NCI-H2171 (cell line): ENCODE measurements at regions not wholly inside any gene's neighbourhood (a gene's known extent, or its start where the extent isn't known, plus 50 kb on each side); places are given as distances from the start of the nearest gene placed in this dataset.

Experiments used
- DNase-seq: peaks from one replicate; lab custom pipeline; 2025; lab: John Stamatoyannopoulos, UW

- no peak for DNase-seq
Measured at GRCh38 chr6:4291453-4292403, 156.4 kb upstream of the ECI2 start.

GRCh38 chr6:4289770-4290320, 154.5 kb upstream of the ECI2 start:
- DNase-seq = no peak

- DNase-seq = no peak
Measured at GRCh38 chr6:4287811-4288244, 152.5 kb upstream of the ECI2 start.

- DNase-seq = no peak
Measured at GRCh38 chr6:4287372-4287771, 152.0 kb upstream of the ECI2 start.

GRCh38 chr6:4282926-4283325, 147.6 kb upstream of the ECI2 start:
- no peak for DNase-seq

- DNase-seq = peak; percentile 75
Measured at GRCh38 chr6:4281341-4282293, 146.2 kb upstream of the ECI2 start.

GRCh38 chr6:4280707-4281106, 145.3 kb upstream of the ECI2 start:
- DNase-seq = no peak

GRCh38 chr6:4280031-4280430, 144.7 kb upstream of the ECI2 start:
- DNase-seq = no peak

GRCh38 chr6:4274382-4275082, 139.2 kb upstream of the ECI2 start:
- no peak for DNase-seq

GRCh38 chr6:4272996-4273395, 137.6 kb upstream of the ECI2 start:
- DNase-seq = no peak

- no peak for DNase-seq
Measured at GRCh38 chr6:4271761-4272470, 136.5 kb upstream of the ECI2 start.

- DNase-seq = no peak
Measured at GRCh38 chr6:4270776-4271175, 135.4 kb upstream of the ECI2 start.

GRCh38 chr6:4270001-4270400, 134.6 kb upstream of the ECI2 start:
- peak; percentile 45 for DNase-seq

GRCh38 chr6:4268171-4268570, 132.8 kb upstream of the ECI2 start:
- DNase-seq = no peak

GRCh38 chr6:4265740-4266139, 130.4 kb upstream of the ECI2 start:
- DNase-seq = no peak

GRCh38 chr6:4264601-4265000, 129.2 kb upstream of the ECI2 start:
- DNase-seq = no peak

- no peak for DNase-seq
Measured at GRCh38 chr6:4264081-4264480, 128.7 kb upstream of the ECI2 start.

GRCh38 chr6:4262526-4262925, 127.2 kb upstream of the ECI2 start:
- DNase-seq = no peak

- DNase-seq = no peak
Measured at GRCh38 chr6:4259391-4259790, 124.0 kb upstream of the ECI2 start.

- no peak for DNase-seq
Measured at GRCh38 chr6:4258733-4259132, 123.4 kb upstream of the ECI2 start.

GRCh38 chr6:4256969-4257368, 121.6 kb upstream of the ECI2 start:
- no peak for DNase-seq
